WI38 (cell line): ENCODE measurements at regions not wholly inside any gene's neighbourhood (a gene's known extent, or its start where the extent isn't known, plus 50 kb on each side); places are given as distances from the start of the nearest gene placed in this dataset.

Source experiments
- H3K4me3 ChIP-seq: 2 replicates; pipeline ENCODE4 v1.5.1; 2011; ENCODE audit warnings: low read depth, mild to moderate bottlenecking, control low read depth, low read length
- TF ChIP-seq, protein P1 (sequence below): IDR thresholded peaks from 2 replicates; pipeline ENCODE4 v1.5.1; 2012; ENCODE audit warnings: low read depth, mild to moderate bottlenecking, control low read depth, low read length

DNA sequence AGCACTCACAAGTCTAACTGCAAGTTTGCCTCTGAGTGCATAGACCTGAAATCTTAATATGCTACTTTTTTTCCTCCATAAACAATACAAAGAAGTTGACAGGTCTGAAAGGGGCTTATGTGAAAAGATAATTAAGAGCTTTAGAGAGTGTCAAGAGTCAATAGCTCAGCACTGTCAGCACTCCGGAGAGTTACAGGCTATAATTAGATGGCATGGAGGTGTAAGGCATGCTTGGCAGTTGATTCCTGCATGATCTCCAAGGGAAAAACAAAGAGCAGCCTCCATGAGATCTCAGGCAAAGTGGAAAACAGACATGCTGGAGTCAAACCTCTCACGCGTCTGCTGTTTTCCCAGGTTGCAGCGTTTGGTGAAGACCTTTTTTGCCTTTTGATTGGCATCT is 468.7 kb downstream of the TLE4 start:
- H3K4me3 ChIP-seq: no peak overlapping the region
- TF ChIP-seq, protein P1, sequence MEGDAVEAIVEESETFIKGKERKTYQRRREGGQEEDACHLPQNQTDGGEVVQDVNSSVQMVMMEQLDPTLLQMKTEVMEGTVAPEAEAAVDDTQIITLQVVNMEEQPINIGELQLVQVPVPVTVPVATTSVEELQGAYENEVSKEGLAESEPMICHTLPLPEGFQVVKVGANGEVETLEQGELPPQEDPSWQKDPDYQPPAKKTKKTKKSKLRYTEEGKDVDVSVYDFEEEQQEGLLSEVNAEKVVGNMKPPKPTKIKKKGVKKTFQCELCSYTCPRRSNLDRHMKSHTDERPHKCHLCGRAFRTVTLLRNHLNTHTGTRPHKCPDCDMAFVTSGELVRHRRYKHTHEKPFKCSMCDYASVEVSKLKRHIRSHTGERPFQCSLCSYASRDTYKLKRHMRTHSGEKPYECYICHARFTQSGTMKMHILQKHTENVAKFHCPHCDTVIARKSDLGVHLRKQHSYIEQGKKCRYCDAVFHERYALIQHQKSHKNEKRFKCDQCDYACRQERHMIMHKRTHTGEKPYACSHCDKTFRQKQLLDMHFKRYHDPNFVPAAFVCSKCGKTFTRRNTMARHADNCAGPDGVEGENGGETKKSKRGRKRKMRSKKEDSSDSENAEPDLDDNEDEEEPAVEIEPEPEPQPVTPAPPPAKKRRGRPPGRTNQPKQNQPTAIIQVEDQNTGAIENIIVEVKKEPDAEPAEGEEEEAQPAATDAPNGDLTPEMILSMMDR: no peak

DNA sequence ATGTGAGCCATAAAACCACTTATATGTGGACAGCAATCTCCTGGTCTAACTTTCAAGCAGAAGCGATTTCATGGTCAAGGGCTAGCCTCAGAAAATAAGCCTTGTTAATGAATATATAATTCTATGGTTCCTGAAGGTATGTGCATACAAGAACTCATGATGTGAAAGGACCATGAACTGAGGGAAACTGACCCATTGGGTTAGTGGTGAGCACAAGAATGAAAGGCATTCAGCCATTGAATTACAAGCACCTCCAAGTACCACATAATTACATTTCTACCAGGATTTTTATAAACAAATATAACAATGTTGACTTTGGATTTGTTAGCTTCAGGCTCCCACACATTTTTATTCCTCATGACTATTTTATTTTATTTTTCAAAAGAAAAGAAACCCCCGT is 459.0 kb downstream of the TLE4 start:
- no peak overlapping the region for H3K4me3 ChIP-seq
- TF ChIP-seq, protein P1: no peak

DNA sequence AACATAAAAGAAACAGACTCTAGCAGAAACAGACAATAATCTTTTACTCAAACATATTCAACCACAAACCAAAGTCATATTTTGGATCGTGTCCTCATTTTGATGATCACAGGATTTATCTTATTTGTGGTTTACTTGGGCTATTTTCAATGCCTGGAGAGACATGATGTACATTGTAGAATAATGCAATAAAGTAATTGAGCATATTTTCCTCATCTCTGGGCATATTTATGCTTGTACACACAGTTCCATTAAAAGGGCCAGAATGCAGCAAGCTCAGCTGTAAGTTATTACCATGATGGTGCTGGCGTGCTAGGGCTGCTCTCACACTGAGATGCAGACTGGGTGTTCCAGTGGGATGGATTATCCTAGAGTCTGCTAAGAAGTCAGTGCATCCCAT is 456.7 kb downstream of the TLE4 start:
- TF ChIP-seq, protein P1: no peak
- H3K4me3 ChIP-seq: no peak overlapping the region

DNA sequence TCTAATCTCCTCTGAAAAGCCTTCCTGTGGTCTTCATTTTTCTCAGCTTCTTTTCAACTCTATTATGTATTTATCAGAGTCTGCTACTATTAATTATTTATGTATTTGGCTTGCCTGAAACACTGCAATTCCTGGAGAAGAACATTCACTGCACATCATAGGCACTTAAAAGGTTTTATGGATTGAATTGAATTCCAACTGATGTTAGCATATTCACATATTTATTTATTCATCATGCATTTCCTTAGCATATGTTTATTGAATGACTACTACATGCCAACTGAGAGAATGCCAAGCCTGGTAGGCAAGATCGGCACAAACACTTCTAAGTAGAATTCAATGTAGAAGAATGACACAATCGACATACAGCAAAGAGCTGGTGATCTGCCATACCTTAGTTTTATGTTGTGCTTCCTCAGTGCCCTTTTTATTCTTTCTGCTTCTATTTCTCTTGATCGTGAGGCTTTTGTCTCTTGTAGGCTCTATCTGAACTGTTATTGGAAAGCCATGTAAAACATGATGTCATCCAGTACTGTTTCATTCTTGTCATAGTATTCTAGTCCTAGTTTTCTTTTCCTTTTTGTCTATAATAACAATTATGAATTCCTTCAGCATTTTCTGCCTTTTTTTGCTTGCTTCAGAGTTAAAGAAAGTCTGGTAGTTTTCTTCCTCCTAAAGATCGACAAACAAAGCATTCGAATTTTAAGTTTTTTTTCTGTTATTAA is 454.2 kb downstream of the TLE4 start:
- TF ChIP-seq, protein P1: no peak
- no peak overlapping the region for H3K4me3 ChIP-seq

DNA sequence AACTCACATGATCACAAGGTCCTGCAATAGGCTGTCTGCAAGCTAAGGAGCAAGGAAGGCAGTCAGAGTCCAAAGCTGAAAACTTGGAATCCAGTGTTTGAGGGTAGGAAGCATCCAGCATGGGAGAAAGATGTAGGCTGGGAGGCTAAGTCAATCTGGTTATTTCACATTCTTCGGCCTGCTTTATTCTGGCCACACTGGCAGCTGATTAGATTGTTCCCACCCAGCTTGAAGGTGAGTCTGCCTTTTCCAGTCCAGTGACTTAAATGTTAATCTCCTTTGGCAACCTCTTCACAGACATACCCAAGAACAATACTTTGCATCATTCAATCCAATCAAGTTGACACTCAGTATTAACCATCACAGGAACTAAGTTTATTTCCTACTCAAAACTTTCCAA is 453.4 kb downstream of the TLE4 start:
- H3K4me3 ChIP-seq: no peak overlapping the region
- TF ChIP-seq, protein P1: no peak

DNA sequence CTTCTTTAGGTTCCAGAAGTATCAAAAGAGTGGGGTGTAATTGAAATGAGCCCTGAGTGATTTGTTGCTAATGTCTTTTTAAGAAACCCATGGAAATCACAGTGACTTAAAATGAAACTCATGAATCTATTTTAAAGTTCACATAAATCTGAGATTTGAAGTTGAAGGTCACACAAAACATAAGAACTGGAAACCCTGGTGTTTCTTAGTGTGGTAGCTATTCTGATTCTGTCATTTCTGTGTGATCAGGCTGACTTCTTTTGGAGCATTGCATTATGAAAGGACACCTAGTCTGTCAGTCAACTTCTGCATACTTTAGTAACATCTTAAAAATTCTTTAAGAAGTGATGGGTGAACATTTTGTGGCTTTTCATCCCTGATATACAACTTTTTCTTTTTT is 448.8 kb downstream of the TLE4 start:
- no peak overlapping the region for H3K4me3 ChIP-seq
- TF ChIP-seq, protein P1: no peak

DNA sequence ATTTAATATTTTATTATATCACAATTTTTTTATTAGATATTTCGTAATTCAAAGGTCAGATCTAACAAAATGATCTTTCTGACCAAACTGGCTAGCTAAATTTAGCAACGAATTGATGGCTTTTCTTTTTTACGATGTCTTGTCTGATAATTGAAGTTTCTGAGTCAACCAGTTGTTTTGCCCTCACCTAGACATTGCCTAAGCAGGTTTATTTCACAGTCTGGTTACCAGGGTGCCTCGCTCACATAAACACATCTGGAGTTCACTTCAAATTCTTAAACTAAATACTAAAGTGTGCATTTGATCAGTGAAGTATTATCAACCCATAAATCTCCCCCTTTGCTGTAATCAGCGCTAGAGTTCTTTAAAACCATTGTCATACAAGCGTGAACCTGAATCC is 448.3 kb downstream of the TLE4 start:
- H3K4me3 ChIP-seq: no peak overlapping the region
- TF ChIP-seq, protein P1: no peak
